Central memory CD4-positive, alpha-beta T cell (primary cell): ENCODE measurements at regions not wholly inside any gene's neighbourhood (a gene's known extent, or its start where the extent isn't known, plus 50 kb on each side); places are given as distances from the start of the nearest gene placed in this dataset.
"Not testable (repeated sequence)": the region's sequence is repeated elsewhere in the genome, so short reads cannot be mapped to it uniquely, and the experiment has no call there.

Experiments used
- DNase-seq: peaks from one replicate; pipeline ENCODE4 v3.0.0; 2022

- DNase-seq, result no peak
These were observed 323.2 kb upstream of the MIR17HG start for GRCh38 chr13:91024157-91024792.

GRCh38 chr13:91025442-91025841 is 322.0 kb upstream of the MIR17HG start:
- no peak for DNase-seq

GRCh38 chr13:91031508-91031907 is 316.0 kb upstream of the MIR17HG start:
- DNase-seq, result no peak

GRCh38 chr13:91032104-91032503 is 315.4 kb upstream of the MIR17HG start:
- DNase-seq, result no peak

GRCh38 chr13:91036886-91037285 is 310.6 kb upstream of the MIR17HG start:
- no peak for DNase-seq

- DNase-seq, result no peak
These were observed 304.6 kb upstream of the MIR17HG start for GRCh38 chr13:91042870-91043269.

GRCh38 chr13:91045351-91046034 is 302.0 kb upstream of the MIR17HG start:
- DNase-seq, result no peak

GRCh38 chr13:91046715-91047327 is 300.7 kb upstream of the MIR17HG start:
- DNase-seq, result no peak

- no peak for DNase-seq
These were observed 296.5 kb upstream of the MIR17HG start for GRCh38 chr13:91050970-91051369.

GRCh38 chr13:91052876-91053275 is 294.6 kb upstream of the MIR17HG start:
- DNase-seq, result no peak

- no peak for DNase-seq
These were observed 294.0 kb upstream of the MIR17HG start for GRCh38 chr13:91053318-91054065.

- no peak for DNase-seq
These were observed 292.6 kb upstream of the MIR17HG start for GRCh38 chr13:91054902-91055301.

GRCh38 chr13:91056746-91057145 is 290.7 kb upstream of the MIR17HG start:
- DNase-seq, result no peak

GRCh38 chr13:91057507-91057906 is 290.0 kb upstream of the MIR17HG start:
- DNase-seq, result not testable (repeated sequence)

- no peak for DNase-seq
These were observed 289.4 kb upstream of the MIR17HG start for GRCh38 chr13:91058066-91058465.

- no peak for DNase-seq
These were observed 288.6 kb upstream of the MIR17HG start for GRCh38 chr13:91058919-91059318.

- no peak for DNase-seq
These were observed 280.7 kb upstream of the MIR17HG start for GRCh38 chr13:91066745-91067144.

GRCh38 chr13:91072486-91072885 is 275.0 kb upstream of the MIR17HG start:
- no peak for DNase-seq

GRCh38 chr13:91074091-91074490 is 273.4 kb upstream of the MIR17HG start:
- DNase-seq, result no peak

GRCh38 chr13:91076830-91077229 is 270.7 kb upstream of the MIR17HG start:
- no peak for DNase-seq

GRCh38 chr13:91078093-91078679 is 269.3 kb upstream of the MIR17HG start:
- DNase-seq, result no peak

GRCh38 chr13:91079176-91079575 is 268.3 kb upstream of the MIR17HG start:
- DNase-seq, result no peak

GRCh38 chr13:91085127-91085526 is 262.4 kb upstream of the MIR17HG start:
- no peak for DNase-seq
